ENCODE measurements at regions not wholly inside any gene's neighbourhood (a gene's known extent, or its start where the extent isn't known, plus 50 kb on each side); places are given as distances from the start of the nearest gene placed in this dataset.

DNA sequence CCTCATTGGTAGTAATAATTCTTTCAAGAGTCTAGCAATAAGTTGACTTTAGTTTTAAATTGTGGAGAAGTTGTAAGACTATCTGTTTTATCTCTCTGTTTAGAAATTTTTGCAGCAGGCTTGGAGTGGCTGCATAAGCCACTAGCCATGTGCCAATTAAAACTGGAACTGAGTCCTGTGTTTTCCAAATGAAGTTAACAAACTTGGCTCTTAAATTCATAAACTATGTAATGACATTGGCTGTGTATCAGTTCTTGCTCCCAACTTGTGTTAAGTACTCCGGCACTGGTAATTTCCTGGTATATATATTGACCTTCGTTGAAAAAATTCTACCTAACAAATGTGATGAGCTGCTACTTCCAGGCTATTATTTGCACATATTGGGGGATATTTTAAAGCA lies 420.4 kb downstream of the GBA3 start:
- TF ChIP-seq, protein P1, sequence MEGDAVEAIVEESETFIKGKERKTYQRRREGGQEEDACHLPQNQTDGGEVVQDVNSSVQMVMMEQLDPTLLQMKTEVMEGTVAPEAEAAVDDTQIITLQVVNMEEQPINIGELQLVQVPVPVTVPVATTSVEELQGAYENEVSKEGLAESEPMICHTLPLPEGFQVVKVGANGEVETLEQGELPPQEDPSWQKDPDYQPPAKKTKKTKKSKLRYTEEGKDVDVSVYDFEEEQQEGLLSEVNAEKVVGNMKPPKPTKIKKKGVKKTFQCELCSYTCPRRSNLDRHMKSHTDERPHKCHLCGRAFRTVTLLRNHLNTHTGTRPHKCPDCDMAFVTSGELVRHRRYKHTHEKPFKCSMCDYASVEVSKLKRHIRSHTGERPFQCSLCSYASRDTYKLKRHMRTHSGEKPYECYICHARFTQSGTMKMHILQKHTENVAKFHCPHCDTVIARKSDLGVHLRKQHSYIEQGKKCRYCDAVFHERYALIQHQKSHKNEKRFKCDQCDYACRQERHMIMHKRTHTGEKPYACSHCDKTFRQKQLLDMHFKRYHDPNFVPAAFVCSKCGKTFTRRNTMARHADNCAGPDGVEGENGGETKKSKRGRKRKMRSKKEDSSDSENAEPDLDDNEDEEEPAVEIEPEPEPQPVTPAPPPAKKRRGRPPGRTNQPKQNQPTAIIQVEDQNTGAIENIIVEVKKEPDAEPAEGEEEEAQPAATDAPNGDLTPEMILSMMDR (IDR thresholded peaks at IDR 0.05), result no peak
- no peak for TF ChIP-seq EZH2 (IDR thresholded peaks at IDR 0.05; ENCODE audit: borderline replicate concordance, insufficient read depth, low read depth, low read length, poor library complexity, severe bottlenecking)
